Smooth muscle cell (in vitro differentiated cells): ENCODE measurements at regions not wholly inside any gene's neighbourhood (a gene's known extent, or its start where the extent isn't known, plus 50 kb on each side); places are given as distances from the start of the nearest gene placed in this dataset.

Source experiments
- DNase-seq: peaks from one replicate; lab custom pipeline; 2025; ENCODE audit not compliant: unreplicated experiment; lab: John Stamatoyannopoulos, UW
- H2AFZ ChIP-seq: fragments of 200-600 bp; sonication (generic); 2 replicates; pipeline ENCODE4 v1.6.0; 2016; ENCODE audit warnings: antibody characterized with exemption, low read depth, mild to moderate bottlenecking
- H3F3A ChIP-seq: fragments of 200-600 bp; sonication (generic); 2 replicates; pipeline ENCODE4 v1.6.0; 2017; ENCODE audit warnings: antibody characterized with exemption, low read depth
- H3K27ac ChIP-seq: fragments of 200-600 bp; sonication (generic); 2 replicates; pipeline ENCODE4 v1.5.1; 2016; ENCODE audit warnings: low read depth, mild to moderate bottlenecking
- H3K27me3 ChIP-seq: fragments of 200-600 bp; sonication (generic); 2 replicates; pipeline ENCODE4 v1.6.1; 2016; ENCODE audit warnings: low read depth, mild to moderate bottlenecking
- H3K36me3 ChIP-seq: fragments of 200-600 bp; sonication (generic); 2 replicates; pipeline ENCODE4 v1.5.1; 2016; ENCODE audit warnings: low read depth
- H3K4me1 ChIP-seq: fragments of 200-600 bp; sonication (generic); 2 replicates; pipeline ENCODE4 v1.5.1; 2016; ENCODE audit warnings: low read depth
- H3K4me2 ChIP-seq: fragments of 200-600 bp; sonication (generic); 2 replicates; pipeline ENCODE4 v1.6.0; 2016; ENCODE audit warnings: mild to moderate bottlenecking
- H3K4me3 ChIP-seq: fragments of 200-600 bp; sonication (generic); 2 replicates; pipeline ENCODE4 v1.5.1; 2016; ENCODE audit warnings: mild to moderate bottlenecking
- H3K79me2 ChIP-seq: fragments of 200-600 bp; sonication (generic); 2 replicates; pipeline ENCODE4 v1.6.0; 2016; ENCODE audit warnings: low read depth, mild to moderate bottlenecking
- H3K9ac ChIP-seq: fragments of 200-600 bp; sonication (generic); 2 replicates; pipeline ENCODE4 v1.6.0; 2016; ENCODE audit warnings: low read depth
- H3K9me3 ChIP-seq: fragments of 200-600 bp; sonication (generic); replicated peaks from 2 replicates; pipeline ENCODE4 v1.5.1; 2016; ENCODE audit warnings: low read depth
- H4K20me1 ChIP-seq: fragments of 200-600 bp; sonication (generic); 2 replicates; pipeline ENCODE4 v1.6.0; 2016; ENCODE audit warnings: low read depth
- WGBS: methylation state at CpG from one replicate; pipeline ENCODE4 v1.1.7; 2016; ENCODE audit warnings: low lambda C conversion rate; 5-methylcytosine and 5-hydroxymethylcytosine counted together
- TF ChIP-seq, protein P1 (sequence below): fragments of 200-600 bp; sonication (generic); IDR thresholded peaks from 2 replicates; pipeline ENCODE4 v1.5.1; 2017; ENCODE audit warnings: borderline replicate concordance, mild to moderate bottlenecking, antibody characterized with exemption; ENCODE audit not compliant: insufficient read depth, poor library complexity, severe bottlenecking

DNA sequence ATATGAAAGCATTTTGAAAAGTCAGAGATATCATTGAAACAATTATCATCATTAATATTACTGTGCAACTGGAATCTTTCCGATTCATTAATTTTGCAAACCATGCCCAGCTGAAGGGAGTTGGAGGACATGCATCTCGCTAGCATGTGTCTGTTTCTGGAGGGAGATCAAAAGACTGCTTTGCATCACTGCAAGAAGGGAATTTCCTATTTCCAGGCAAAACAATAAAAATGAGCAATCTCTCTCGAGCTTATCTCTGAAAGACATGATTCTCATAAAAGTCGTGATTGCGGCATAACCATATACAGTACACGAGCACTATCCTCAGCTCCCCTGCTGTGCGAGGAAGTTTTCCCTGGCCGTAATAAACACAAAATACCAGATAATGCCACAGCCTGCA, 607.6 kb upstream of the DPP6 start:
- Histone ChIP-seq H3K9ac (no peak overlapping the region), H4K20me1 (no peaks in the 10 kb centered on the region), H3K4me3 (no peak overlapping the region), H3K79me2 (no peaks in the 10 kb centered on the region), H3K4me1 (no peaks in the 10 kb centered on the region), H3K27me3 (no peaks in the 10 kb centered on the region), H3K36me3 (no peaks in the 10 kb centered on the region), H3K27ac (no peak overlapping the region), H3K9me3 (no peaks in the 10 kb centered on the region), H3F3A (no peaks in the 10 kb centered on the region), H3K4me2 (no peak overlapping the region), H2AFZ (no peak overlapping the region)
- no peak for DNase-seq
- 82% methylated on average over 8 of the region's 8 CpGs for WGBS
- TF ChIP-seq, protein P1, sequence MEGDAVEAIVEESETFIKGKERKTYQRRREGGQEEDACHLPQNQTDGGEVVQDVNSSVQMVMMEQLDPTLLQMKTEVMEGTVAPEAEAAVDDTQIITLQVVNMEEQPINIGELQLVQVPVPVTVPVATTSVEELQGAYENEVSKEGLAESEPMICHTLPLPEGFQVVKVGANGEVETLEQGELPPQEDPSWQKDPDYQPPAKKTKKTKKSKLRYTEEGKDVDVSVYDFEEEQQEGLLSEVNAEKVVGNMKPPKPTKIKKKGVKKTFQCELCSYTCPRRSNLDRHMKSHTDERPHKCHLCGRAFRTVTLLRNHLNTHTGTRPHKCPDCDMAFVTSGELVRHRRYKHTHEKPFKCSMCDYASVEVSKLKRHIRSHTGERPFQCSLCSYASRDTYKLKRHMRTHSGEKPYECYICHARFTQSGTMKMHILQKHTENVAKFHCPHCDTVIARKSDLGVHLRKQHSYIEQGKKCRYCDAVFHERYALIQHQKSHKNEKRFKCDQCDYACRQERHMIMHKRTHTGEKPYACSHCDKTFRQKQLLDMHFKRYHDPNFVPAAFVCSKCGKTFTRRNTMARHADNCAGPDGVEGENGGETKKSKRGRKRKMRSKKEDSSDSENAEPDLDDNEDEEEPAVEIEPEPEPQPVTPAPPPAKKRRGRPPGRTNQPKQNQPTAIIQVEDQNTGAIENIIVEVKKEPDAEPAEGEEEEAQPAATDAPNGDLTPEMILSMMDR = no peak

DNA sequence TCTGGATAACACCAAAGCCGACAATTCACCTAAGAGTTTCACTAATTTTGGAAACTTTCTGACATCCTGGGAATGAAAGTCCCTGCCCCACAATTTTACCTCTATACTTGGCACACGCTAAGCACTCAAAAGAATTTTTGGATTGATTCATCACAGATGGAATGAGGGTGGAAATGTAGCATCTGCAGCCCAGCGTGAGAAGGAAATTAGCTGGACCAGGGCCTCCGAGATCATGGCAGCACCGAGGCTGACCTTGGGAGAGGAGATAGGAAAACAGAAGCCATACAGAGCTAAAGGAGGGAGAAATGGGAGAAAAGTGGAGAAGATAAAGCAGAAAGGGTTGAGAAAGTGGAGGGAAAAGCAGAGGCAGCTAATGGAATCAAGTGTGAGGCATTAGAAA, 606.6 kb upstream of the DPP6 start:
- H3K27ac ChIP-seq = no peak overlapping the region
- no peaks in the 10 kb centered on the region for H3K36me3 ChIP-seq
- TF ChIP-seq, protein P1 = no peak
- H3K4me1 ChIP-seq = no peaks in the 10 kb centered on the region
- no peaks in the 10 kb centered on the region for H4K20me1 ChIP-seq
- 75% methylated on average over 5 of the region's 5 CpGs for whole genome bisulfite sequencing
- no peak overlapping the region for H3K4me2 ChIP-seq
- DNase-seq = no peak
- H3K79me2 ChIP-seq = no peaks in the 10 kb centered on the region
- H3K9ac ChIP-seq = no peak overlapping the region
- H3K9me3 ChIP-seq = no peaks in the 10 kb centered on the region
- no peaks in the 10 kb centered on the region for H3K27me3 ChIP-seq
- no peak overlapping the region for H2AFZ ChIP-seq
- H3F3A ChIP-seq = no peaks in the 10 kb centered on the region
- H3K4me3 ChIP-seq = no peak overlapping the region

DNA sequence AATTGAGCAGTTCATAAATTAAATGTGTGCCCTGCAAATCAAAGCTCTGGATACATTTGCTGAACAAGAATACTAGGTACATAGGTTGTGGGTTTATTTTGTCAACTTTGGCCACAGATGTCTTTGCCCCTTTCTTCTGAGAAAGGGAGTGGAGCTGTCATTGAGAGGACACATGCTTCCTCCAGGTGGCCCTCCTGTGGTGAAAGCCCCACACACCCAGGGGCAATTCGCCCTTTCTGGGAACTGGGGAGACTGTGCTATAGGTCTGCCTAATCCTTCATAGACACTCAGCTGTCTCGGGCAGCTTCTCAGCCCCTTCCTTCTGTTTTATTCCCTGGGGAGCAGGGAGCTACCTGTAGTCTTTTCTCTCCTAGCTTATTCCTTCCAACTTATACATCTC, 605.7 kb upstream of the DPP6 start:
- no peak overlapping the region for H3K9ac ChIP-seq
- H3K9me3 ChIP-seq = no peaks in the 10 kb centered on the region
- no peak overlapping the region for H2AFZ ChIP-seq
- no peaks in the 10 kb centered on the region for H3K79me2 ChIP-seq
- no peak for DNase-seq
- no peaks in the 10 kb centered on the region for H4K20me1 ChIP-seq
- H3K4me3 ChIP-seq = no peak overlapping the region
- no peaks in the 10 kb centered on the region for H3K27me3 ChIP-seq
- H3F3A ChIP-seq = no peaks in the 10 kb centered on the region
- 62% methylated on average over 2 of the region's 2 CpGs for WGBS
- no peaks in the 10 kb centered on the region for H3K36me3 ChIP-seq
- no peak overlapping the region for H3K4me2 ChIP-seq
- no peak overlapping the region for H3K27ac ChIP-seq
- TF ChIP-seq, protein P1 = no peak
- no peaks in the 10 kb centered on the region for H3K4me1 ChIP-seq

DNA sequence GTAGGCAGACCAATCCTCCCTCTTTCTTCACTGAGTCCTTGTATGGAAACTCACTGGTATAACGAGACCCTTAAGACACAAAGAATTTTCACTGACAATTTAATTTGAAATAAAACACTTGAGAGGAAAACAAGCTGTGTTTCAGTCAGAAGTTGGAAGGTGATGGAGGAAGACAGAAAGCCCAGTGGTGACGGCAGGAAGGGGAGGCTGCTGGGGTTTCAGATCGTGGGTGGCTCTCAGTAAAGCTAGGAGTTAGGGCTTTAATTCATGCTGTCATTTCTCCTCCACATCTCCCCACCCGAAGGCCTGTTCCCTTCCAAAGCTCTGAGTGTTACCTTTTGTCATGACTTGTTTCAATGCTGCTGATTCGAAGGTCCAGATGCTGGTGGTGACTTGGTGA, 605.2 kb upstream of the DPP6 start:
- Histone ChIP-seq H3F3A (no peaks in the 10 kb centered on the region), H3K27me3 (no peaks in the 10 kb centered on the region), H3K4me2 (no peak overlapping the region), H3K9ac (no peak overlapping the region), H3K79me2 (no peaks in the 10 kb centered on the region), H3K4me1 (no peaks in the 10 kb centered on the region), H3K4me3 (no peak overlapping the region), H4K20me1 (no peaks in the 10 kb centered on the region), H3K27ac (no peak overlapping the region), H3K9me3 (no peaks in the 10 kb centered on the region), H2AFZ (no peak overlapping the region), H3K36me3 (no peaks in the 10 kb centered on the region)
- DNase-seq = no peak
- WGBS = 65% methylated on average over 5 of the region's 5 CpGs
- TF ChIP-seq, protein P1 = no peak
